Stimulated activated CD8-positive, alpha-beta memory T cell treated with anti-CD3 and anti-CD28 coated beads, Interleukin-7, amount 100 ng/mL, for 1 hour (primary cell): ENCODE measurements at regions not wholly inside any gene's neighbourhood (a gene's known extent, or its start where the extent isn't known, plus 50 kb on each side); places are given as distances from the start of the nearest gene placed in this dataset.

Experiments
- DNase-seq, 2 donors: peaks; one replicate each; pipeline ENCODE4 v3.0.0-alpha.2; 2020; ENCODE audit warnings: low read depth in 2 of 2

GRCh38 chr1:29849991-29850757 is 613.9 kb downstream of the PTPRU start:
- no peak for DNase-seq

GRCh38 chr1:29849038-29849750 is 612.9 kb downstream of the PTPRU start:
- DNase-seq = peak in 1 of 2 donors; percentile 9

GRCh38 chr1:29845910-29846309 is 609.6 kb downstream of the PTPRU start:
- DNase-seq = no peak

- DNase-seq = no peak
Observed at GRCh38 chr1:29842130-29842529, 605.8 kb downstream of the PTPRU start.

- DNase-seq = no peak
Observed at GRCh38 chr1:29839726-29840125, 603.4 kb downstream of the PTPRU start.

GRCh38 chr1:29838738-29839320 is 602.5 kb downstream of the PTPRU start:
- DNase-seq = no peak

- no peak for DNase-seq
Observed at GRCh38 chr1:29836651-29837646, 600.6 kb downstream of the PTPRU start.

GRCh38 chr1:29835874-29836273 is 599.6 kb downstream of the PTPRU start:
- DNase-seq = no peak

- DNase-seq = no peak
Observed at GRCh38 chr1:29835406-29835805, 599.1 kb downstream of the PTPRU start.

- no peak for DNase-seq
Observed at GRCh38 chr1:29833581-29833980, 597.3 kb downstream of the PTPRU start.

GRCh38 chr1:29832936-29833335 is 596.6 kb downstream of the PTPRU start:
- no peak for DNase-seq

GRCh38 chr1:29832471-29832870 is 596.1 kb downstream of the PTPRU start:
- DNase-seq = no peak

GRCh38 chr1:29831500-29832117 is 595.3 kb downstream of the PTPRU start:
- no peak for DNase-seq

GRCh38 chr1:29830916-29831315 is 594.6 kb downstream of the PTPRU start:
- DNase-seq = no peak

- DNase-seq = no peak
Observed at GRCh38 chr1:29830383-29830782, 594.1 kb downstream of the PTPRU start.

- DNase-seq = no peak
Observed at GRCh38 chr1:29829448-29830344, 593.4 kb downstream of the PTPRU start.

GRCh38 chr1:29828526-29829447 is 592.5 kb downstream of the PTPRU start:
- no peak for DNase-seq

GRCh38 chr1:29827801-29828525 is 591.6 kb downstream of the PTPRU start:
- no peak for DNase-seq
